ENCODE measurements at regions not wholly inside any gene's neighbourhood (a gene's known extent, or its start where the extent isn't known, plus 50 kb on each side); places are given as distances from the start of the nearest gene placed in this dataset.

DNA sequence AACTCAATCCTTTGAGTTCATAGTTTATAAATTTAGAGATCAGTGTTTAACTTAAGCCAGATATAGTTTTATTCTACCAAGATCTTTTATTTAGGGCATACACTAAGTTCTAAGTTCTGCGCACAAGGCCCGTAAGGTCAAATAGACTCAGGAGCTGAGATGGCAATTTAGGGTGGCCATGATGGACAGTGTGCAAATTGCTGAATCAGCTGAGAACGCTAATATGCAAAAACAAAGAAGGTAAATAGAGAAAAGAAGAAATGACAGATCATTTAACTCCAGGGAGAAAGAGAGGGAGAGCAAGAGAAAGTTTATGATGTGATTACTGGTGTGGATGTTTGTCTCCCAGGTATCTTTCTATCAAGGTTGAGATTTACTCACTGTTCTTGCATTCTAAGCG lies 678.5 kb downstream of the OTOL1 start:
- no peak overlapping the region for H3K4me3 ChIP-seq (ENCODE audit: low read depth, low read length)
- TF ChIP-seq, protein P1, sequence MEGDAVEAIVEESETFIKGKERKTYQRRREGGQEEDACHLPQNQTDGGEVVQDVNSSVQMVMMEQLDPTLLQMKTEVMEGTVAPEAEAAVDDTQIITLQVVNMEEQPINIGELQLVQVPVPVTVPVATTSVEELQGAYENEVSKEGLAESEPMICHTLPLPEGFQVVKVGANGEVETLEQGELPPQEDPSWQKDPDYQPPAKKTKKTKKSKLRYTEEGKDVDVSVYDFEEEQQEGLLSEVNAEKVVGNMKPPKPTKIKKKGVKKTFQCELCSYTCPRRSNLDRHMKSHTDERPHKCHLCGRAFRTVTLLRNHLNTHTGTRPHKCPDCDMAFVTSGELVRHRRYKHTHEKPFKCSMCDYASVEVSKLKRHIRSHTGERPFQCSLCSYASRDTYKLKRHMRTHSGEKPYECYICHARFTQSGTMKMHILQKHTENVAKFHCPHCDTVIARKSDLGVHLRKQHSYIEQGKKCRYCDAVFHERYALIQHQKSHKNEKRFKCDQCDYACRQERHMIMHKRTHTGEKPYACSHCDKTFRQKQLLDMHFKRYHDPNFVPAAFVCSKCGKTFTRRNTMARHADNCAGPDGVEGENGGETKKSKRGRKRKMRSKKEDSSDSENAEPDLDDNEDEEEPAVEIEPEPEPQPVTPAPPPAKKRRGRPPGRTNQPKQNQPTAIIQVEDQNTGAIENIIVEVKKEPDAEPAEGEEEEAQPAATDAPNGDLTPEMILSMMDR (IDR thresholded peaks at IDR 0.05; ENCODE audit: low read depth, low read length, missing control alignments): no peak
- DNase-seq (ENCODE audit: low read depth): no peak
- in situ Hi-C loops (cut with HindIII; ENCODE audit: low sequenced_read_pairs): no loop called here

DNA sequence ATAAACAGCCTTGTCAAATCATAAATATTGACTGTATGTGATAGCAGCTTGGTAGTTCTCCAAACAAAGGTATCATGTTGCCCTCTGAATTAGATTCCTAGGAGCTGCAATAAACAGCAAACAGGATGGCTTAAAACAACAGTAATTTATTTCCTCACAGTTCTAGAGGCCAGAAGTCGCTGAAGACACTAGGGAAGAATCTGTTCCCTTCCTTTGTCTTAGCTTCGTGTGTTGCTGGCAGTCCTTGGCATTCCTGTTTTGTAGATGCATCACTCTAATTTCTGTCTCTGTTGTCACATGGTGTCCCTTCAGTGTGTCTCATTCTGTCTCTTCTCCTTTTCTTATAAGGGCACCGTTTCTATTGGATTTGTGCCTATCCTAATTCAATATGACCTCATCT lies 679.3 kb downstream of the OTOL1 start:
- no peak for DNase-seq (ENCODE audit: low read depth)
- H3K4me3 ChIP-seq (ENCODE audit: low read depth, low read length): no peak overlapping the region
- TF ChIP-seq, protein P1 (IDR thresholded peaks at IDR 0.05; ENCODE audit: low read depth, low read length, missing control alignments): no peak
- in situ Hi-C loops (cut with HindIII; ENCODE audit: low sequenced_read_pairs): no loop called here

DNA sequence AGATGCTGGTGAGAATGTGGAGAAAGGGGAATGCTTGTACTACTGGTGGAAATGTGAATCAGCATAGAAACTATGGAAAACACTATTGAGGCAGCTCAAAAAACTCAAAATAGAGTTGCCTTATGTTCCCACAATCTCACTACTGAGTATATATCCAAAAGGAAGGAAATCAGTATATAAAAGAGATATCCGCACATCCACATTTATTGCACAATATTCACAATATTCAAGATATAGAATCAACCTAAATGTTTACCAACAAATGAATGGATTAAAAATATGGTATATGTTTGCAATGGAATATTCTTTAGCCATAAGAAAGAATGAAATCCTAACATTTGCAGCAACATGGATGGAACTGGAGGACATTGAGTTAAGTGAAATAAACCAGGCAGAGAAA lies 686.8 kb downstream of the OTOL1 start:
- no peak overlapping the region for H3K4me3 ChIP-seq (ENCODE audit: low read depth, low read length)
- TF ChIP-seq, protein P1 (IDR thresholded peaks at IDR 0.05; ENCODE audit: low read depth, low read length, missing control alignments): no peak
- in situ Hi-C loops (cut with HindIII; ENCODE audit: low sequenced_read_pairs): no loop called here
- DNase-seq (ENCODE audit: low read depth): no peak

DNA sequence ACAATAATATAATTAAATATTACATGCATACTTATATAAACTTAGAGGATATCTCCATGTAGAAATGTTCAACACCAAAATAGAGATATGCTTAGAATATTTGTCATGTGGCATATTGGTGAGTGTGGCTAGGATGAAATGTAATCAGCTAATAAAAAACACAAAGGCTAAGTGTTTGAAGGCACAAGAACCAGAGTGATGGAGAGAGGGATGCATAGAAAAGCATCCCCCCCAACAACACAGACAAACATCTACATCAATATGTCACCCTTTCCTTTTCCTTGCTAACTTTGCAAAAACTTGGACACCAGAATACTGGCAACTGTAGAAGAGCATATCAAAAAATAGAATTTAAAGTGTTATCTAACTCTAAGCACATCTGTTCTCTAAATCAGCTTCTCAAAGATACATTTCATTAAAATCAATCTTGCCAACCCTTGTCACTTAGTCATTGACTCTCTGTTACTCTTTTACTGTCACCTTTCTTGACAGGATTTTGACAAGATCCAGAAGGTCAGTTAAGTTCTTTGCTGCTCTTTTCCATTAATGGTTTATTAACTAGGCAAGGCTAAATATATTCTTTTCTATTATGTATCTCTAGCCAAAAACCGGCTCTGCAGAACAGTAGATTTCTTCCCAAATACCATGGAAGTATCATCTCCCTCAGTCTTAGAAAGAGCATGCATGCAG lies 695.9 kb downstream of the OTOL1 start:
- TF ChIP-seq, protein P1 (IDR thresholded peaks at IDR 0.05; ENCODE audit: low read depth, low read length, missing control alignments): no peak
- no peak for DNase-seq (ENCODE audit: low read depth)
- in situ Hi-C loops (cut with HindIII; ENCODE audit: low sequenced_read_pairs): no loop called here
- H3K4me3 ChIP-seq (ENCODE audit: low read depth, low read length): no peak overlapping the region

DNA sequence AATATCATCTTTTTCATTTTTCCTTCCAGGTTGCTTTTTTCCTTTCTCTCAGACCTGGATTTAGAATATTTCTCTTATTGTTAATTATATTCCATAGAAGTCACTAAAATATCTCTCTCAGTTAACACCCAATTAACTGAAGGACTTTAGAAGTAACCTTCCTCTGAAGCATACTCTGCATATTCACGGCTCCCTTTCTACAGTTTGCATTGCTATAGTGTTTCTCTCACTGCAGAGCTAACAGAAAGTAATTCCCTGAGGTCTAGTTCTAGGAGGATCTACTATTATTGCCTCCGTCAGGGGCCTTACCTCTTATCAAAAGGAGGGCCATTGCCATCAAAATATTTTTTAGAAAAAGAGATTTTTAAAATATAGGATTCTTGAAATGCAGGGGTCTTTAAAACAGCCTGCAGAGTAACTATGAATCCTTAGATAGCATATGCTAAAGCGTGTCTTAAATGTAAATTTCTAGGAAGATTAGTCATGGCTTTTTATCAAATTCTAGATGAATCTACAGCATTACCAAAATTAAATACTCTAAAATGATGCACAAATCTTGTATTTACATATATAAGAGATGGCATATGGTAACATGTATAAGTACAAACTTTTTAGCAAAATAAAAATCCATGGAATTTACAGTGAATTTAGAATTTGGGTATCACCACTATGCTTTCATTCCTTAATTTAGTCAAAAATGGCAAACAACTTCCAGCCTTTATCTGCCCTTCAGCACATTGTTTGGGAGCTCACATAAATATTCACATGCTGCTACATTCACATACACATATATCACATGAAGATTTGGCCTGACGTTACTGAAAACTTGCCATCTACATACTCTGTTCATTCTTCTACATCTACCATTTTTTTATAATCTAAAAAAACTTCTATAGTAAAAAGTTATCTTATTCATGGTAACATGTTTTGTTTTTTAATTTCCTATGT lies 696.8 kb downstream of the OTOL1 start:
- H3K4me3 ChIP-seq (ENCODE audit: low read depth, low read length): no peak overlapping the region
- TF ChIP-seq, protein P1 (IDR thresholded peaks at IDR 0.05; ENCODE audit: low read depth, low read length, missing control alignments): no peak
- no peak for DNase-seq (ENCODE audit: low read depth)
- in situ Hi-C loops (cut with HindIII; ENCODE audit: low sequenced_read_pairs): no loop called here

DNA sequence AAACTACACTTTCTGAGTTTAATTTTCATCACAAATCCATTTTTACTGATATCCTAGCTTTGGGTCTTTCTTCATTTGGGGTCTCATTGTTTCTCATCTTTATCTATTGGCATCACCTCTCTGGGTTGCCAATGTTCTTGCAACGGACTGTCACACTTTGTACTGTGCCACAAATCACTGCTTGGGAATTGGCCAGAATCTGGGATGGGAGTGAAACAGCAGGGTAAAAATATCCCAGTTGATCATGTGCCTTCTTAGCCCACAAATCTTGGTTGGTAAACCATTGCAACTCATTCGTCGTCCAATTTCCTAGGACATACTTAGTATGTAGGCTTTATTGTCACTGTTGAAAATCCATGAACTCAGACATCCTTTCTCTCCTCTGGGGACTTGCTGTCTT lies 698.5 kb downstream of the OTOL1 start:
- TF ChIP-seq, protein P1 (IDR thresholded peaks at IDR 0.05; ENCODE audit: low read depth, low read length, missing control alignments): no peak
- in situ Hi-C loops (cut with HindIII; ENCODE audit: low sequenced_read_pairs): no loop called here
- no peak for DNase-seq (ENCODE audit: low read depth)
- H3K4me3 ChIP-seq (ENCODE audit: low read depth, low read length): no peak overlapping the region
